Upper lobe of left lung (tissue), 6 donors: ENCODE measurements at regions not wholly inside any gene's neighbourhood (a gene's known extent, or its start where the extent isn't known, plus 50 kb on each side); places are given as distances from the start of the nearest gene placed in this dataset.

Experiments
- ATAC-seq, 2 donors: fragments of 200-7000 bp; cut with Tn5 transposase; one replicate each; pipeline ENCODE4 v1.9.1; 2022; ENCODE audit warnings: mild to moderate bottlenecking in 2 of 2, moderate library complexity in 2 of 2; ENCODE audit not compliant: low FRiP score in 2 of 2
- DNase-seq, 2 donors: peaks; one replicate each; pipeline ENCODE4 v3.0.0-alpha.2; 2019 to 2020
- H3K27ac ChIP-seq, 4 donors: fragments of 200-600 bp; sonication (generic); one replicate each; pipeline ENCODE4 v1.5.1; 2016 to 2019
- H3K27me3 ChIP-seq, 4 donors: fragments of 200-600 bp; sonication (generic); one replicate each; pipeline ENCODE4 v1.5.1; 2017 to 2019
- H3K36me3 ChIP-seq, 4 donors: fragments of 200-600 bp; sonication (generic); one replicate each; pipeline ENCODE4 v1.5.1; 2016 to 2019
- H3K4me1 ChIP-seq, 4 donors: fragments of 200-600 bp; sonication (generic); one replicate each; pipeline ENCODE4 v1.5.1; 2018 to 2019
- H3K4me3 ChIP-seq, 4 donors: fragments of 200-600 bp; sonication (generic); one replicate each; pipeline ENCODE4 v1.5.1; 2017 to 2019; ENCODE audit warnings: mild to moderate bottlenecking in 2 of 4, moderate library complexity in 1 of 4
- H3K9me3 ChIP-seq, 4 donors: fragments of 200-600 bp; sonication (generic); one replicate each; pipeline ENCODE4 v1.5.1; 2018 to 2019
- EP300 ChIP-seq, 4 donors: sonication (generic); formaldehyde crosslinking; IDR thresholded peaks; one replicate each; pipeline ENCODE4 v1.5.1; 2017; ENCODE audit warnings: antibody characterized with exemption in 4 of 4, control low read depth in 2 of 4
- POLR2A ChIP-seq, 4 donors: fragments of 450-650 bp; IDR thresholded peaks; one replicate each; pipeline ENCODE4 v1.5.1; 2016 to 2017; ENCODE audit warnings: antibody characterized with exemption in 4 of 4, mild to moderate bottlenecking in 2 of 4
- POLR2AphosphoS5 ChIP-seq, 2 donors: sonication (generic); formaldehyde crosslinking; IDR thresholded peaks; one replicate each; pipeline ENCODE4 v1.5.1; 2017; ENCODE audit warnings: antibody characterized with exemption in 2 of 2
- WGBS, 2 donors: methylation state at CpG; one replicate each; pipeline ENCODE4 v1.1.5; 2017 to 2018; 5-methylcytosine and 5-hydroxymethylcytosine counted together
- TF ChIP-seq, protein P1 (sequence below), 6 experiments: fragments of 450-650 bp in 4 of 6; fragments of 200-600 bp in 2 of 6; sonication (generic) in 2 of 6; IDR thresholded peaks; one replicate each; pipeline ENCODE4 v1.5.1; 2016 to 2019; ENCODE audit warnings: antibody characterized with exemption in 6 of 6
- donor health status: DM: no; HTN: no; CAD: no; lungs with moderate emphysema.
- donor health status: DM: no; HTN: yes; CAD: no; lungs with severe emphysema.

DNA sequence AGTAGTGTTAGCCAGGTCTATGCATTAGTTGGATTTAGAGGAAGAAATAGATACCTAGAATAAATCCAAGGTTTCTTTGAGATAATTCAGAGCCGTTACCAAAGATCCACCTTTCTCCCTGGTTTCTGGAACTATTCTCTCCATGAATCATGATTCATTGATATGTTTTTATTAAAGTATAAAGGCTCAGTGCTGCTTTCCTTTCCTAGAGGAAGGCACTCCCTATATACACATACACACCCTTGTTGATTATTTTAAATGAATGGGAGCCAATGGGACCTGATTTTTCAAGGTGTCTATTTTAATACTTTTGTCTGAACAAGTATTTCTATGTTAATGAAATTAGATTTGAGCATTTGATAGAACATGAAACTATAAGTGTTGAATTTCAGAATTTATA lies 146.8 kb upstream of the SPRY1 start:
- Histone ChIP-seq H3K27ac (peak overlapping the region in 2 of 4 donors; percentile 11 to 22), H3K4me1 (peaks cover 0 to 23% (median 13%) of the 10 kb centered on the region in 4 donors), H3K36me3 (no peaks in the 10 kb centered on the region), H3K9me3 (no peaks in the 10 kb centered on the region), H3K4me3 (no peak overlapping the region), H3K27me3 (no peaks in the 10 kb centered on the region)
- WGBS, 2 donors: 73 to 82% methylated on average over 1 of the region's 1 CpG
- no peak for ATAC-seq
- no peak for TF ChIP-seq EP300 (IDR thresholded peaks at IDR 0.05)
- TF ChIP-seq POLR2AphosphoS5 (IDR thresholded peaks at IDR 0.05): no peak
- TF ChIP-seq, protein P1, sequence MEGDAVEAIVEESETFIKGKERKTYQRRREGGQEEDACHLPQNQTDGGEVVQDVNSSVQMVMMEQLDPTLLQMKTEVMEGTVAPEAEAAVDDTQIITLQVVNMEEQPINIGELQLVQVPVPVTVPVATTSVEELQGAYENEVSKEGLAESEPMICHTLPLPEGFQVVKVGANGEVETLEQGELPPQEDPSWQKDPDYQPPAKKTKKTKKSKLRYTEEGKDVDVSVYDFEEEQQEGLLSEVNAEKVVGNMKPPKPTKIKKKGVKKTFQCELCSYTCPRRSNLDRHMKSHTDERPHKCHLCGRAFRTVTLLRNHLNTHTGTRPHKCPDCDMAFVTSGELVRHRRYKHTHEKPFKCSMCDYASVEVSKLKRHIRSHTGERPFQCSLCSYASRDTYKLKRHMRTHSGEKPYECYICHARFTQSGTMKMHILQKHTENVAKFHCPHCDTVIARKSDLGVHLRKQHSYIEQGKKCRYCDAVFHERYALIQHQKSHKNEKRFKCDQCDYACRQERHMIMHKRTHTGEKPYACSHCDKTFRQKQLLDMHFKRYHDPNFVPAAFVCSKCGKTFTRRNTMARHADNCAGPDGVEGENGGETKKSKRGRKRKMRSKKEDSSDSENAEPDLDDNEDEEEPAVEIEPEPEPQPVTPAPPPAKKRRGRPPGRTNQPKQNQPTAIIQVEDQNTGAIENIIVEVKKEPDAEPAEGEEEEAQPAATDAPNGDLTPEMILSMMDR (IDR thresholded peaks at IDR 0.05): no peak
- no peak for TF ChIP-seq POLR2A (IDR thresholded peaks at IDR 0.05)
- no peak for DNase-seq

DNA sequence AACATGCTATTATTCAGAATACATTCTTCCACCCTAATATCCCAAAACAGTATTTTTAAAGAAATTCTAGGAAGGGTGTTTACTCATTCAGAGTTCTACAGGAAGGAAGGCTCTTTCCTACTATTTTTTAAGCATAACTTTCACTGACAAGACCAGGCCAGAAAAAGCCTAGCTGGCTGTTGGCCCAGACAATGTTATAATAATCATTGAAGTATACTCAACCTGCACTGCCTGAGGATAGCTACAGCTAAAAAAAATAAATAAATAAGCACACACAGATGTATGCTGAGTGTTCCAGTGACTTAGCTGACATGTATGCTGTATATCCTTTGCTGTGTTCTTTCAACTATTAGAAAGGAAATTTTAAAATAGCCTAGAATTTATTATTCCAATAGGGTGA lies 145.8 kb upstream of the SPRY1 start:
- no peak overlapping the region for H3K4me3 ChIP-seq
- no peaks in the 10 kb centered on the region for H3K27me3 ChIP-seq
- no peaks in the 10 kb centered on the region for H3K36me3 ChIP-seq
- TF ChIP-seq POLR2A (IDR thresholded peaks at IDR 0.05) (no peak), EP300 (IDR thresholded peaks at IDR 0.05) (no peak), POLR2AphosphoS5 (IDR thresholded peaks at IDR 0.05) (no peak)
- TF ChIP-seq, protein P1 (IDR thresholded peaks at IDR 0.05): no peak
- H3K27ac ChIP-seq: peak overlapping the region in 1 of 4 donors; percentile 13
- H3K4me1 ChIP-seq: peaks cover 0 to 23% (median 13%) of the 10 kb centered on the region in 4 donors
- ATAC-seq: no peak
- H3K9me3 ChIP-seq: no peaks in the 10 kb centered on the region
- peak in 1 of 2 donors; percentile 26 for DNase-seq

DNA sequence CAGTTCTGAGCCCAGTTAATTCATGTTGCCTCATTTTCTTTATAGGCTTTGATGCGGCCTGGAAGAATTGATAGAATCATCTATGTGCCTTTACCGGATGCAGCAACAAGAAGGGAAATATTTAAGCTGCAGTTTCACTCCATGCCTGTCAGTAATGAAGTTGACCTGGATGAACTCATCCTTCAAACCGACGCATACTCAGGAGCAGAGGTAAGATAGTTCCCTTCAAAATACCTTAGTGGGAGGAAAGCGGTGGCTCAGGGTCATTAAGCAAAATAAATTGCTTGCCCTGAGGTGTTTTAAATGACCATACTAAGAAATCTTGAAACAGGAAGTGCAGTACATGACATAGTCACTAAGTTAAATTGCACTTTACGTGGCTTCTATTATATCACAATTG lies 140.6 kb upstream of the SPRY1 start:
- 94 to 95% methylated on average over 6 of the region's 6 CpGs for WGBS, 2 donors
- no peak for ATAC-seq
- no peaks in the 10 kb centered on the region for H3K27me3 ChIP-seq
- H3K36me3 ChIP-seq: no peaks in the 10 kb centered on the region
- no peak overlapping the region for H3K4me3 ChIP-seq
- H3K9me3 ChIP-seq: no peaks in the 10 kb centered on the region
- no peak overlapping the region for H3K27ac ChIP-seq
- peaks cover 0 to 5% (median 2%) of the 10 kb centered on the region in 4 donors for H3K4me1 ChIP-seq
- DNase-seq: no peak
- TF ChIP-seq, protein P1 (IDR thresholded peaks at IDR 0.05): no peak
- TF ChIP-seq POLR2A (IDR thresholded peaks at IDR 0.05) (no peak), POLR2AphosphoS5 (IDR thresholded peaks at IDR 0.05) (no peak), EP300 (IDR thresholded peaks at IDR 0.05) (no peak)

DNA sequence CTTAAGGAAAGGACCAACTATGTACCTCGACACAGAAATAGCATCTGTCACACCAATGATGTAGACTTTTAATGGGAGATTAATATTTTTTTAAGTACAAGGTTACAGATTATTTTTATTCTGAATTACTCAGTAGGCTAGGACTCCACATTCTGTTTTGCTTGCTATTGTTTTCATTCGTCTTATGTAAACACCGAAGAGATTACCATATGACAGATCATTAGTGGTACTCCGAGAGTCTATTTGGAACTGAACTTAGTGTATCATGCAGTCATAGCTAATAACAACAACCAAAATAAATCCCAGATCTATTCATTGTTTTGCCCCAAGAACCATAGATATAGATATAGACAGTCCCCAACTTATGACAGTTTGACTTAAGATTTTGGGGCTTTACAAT lies 139.7 kb upstream of the SPRY1 start:
- no peak overlapping the region for H3K4me3 ChIP-seq
- H3K4me1 ChIP-seq: peaks cover 0 to 5% (median 0%) of the 10 kb centered on the region in 4 donors
- no peak overlapping the region for H3K27ac ChIP-seq
- no peaks in the 10 kb centered on the region for H3K36me3 ChIP-seq
- ATAC-seq: no peak
- no peaks in the 10 kb centered on the region for H3K9me3 ChIP-seq
- 78 to 88% methylated on average over 4 of the region's 4 CpGs for WGBS, 2 donors
- DNase-seq: no peak
- no peaks in the 10 kb centered on the region for H3K27me3 ChIP-seq
- TF ChIP-seq EP300 (IDR thresholded peaks at IDR 0.05): no peak
- TF ChIP-seq, protein P1 (IDR thresholded peaks at IDR 0.05): no peak
- TF ChIP-seq POLR2A (IDR thresholded peaks at IDR 0.05): no peak
- no peak for TF ChIP-seq POLR2AphosphoS5 (IDR thresholded peaks at IDR 0.05)

DNA sequence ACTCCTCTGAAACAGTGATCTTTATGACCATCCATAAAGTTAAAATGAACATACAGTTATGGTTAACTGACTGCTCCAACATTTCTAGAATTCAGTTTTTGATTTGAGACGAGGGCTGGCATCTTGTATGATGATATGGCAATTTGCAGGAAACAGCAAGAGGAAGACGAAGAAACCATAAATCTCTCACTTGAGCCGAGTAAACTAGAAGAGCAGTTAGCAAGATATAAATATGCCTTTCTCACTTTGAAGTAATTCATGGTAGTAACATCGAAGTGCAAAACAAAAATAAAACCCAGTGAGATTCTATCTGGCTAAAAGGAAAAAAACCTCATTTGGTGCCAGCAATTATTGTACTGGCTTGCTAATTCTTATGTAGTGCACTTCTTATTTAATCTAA lies 139.0 kb upstream of the SPRY1 start:
- TF ChIP-seq, protein P1 (IDR thresholded peaks at IDR 0.05): no peak
- TF ChIP-seq EP300 (IDR thresholded peaks at IDR 0.05) (no peak), POLR2A (IDR thresholded peaks at IDR 0.05) (no peak), POLR2AphosphoS5 (IDR thresholded peaks at IDR 0.05) (no peak)
- DNase-seq (no peak), ATAC-seq (no peak)
- H3K27me3 ChIP-seq: no peaks in the 10 kb centered on the region
- WGBS, 2 donors: 29 to 48% methylated on average over 4 of the region's 4 CpGs
- H3K36me3 ChIP-seq: no peaks in the 10 kb centered on the region
- H3K27ac ChIP-seq: no peak overlapping the region
- no peak overlapping the region for H3K4me3 ChIP-seq
- H3K4me1 ChIP-seq: peaks cover 0 to 5% (median 0%) of the 10 kb centered on the region in 4 donors
- no peaks in the 10 kb centered on the region for H3K9me3 ChIP-seq
